ENCODE measurements at regions not wholly inside any gene's neighbourhood (a gene's known extent, or its start where the extent isn't known, plus 50 kb on each side); places are given as distances from the start of the nearest gene placed in this dataset.

DNA sequence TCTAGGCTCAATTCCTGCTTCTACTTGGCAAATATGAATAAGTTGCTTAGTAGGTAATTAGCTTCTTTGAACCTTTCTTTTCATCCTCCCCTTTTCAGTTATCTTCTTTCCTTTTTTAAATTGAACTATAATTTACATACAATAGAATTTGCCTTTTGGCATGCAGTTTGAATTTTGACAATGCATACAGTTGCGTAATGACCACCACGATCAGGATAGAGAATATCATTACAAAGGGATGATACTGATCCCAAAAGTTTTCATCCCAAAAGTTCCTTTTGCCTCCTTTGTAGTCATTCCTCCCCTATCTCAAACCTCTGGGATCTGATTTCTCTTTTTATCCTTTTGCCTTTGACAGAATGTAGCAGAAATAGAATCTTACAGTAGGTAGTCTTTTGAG lies 164.4 kb downstream of the NOC3L start:
- H3K4me3 Mint-ChIP-seq = no peak overlapping the region

GRCh38 chr10:94199565-94199964 lies 163.2 kb downstream of the NOC3L start:
- H3K9me3 Mint-ChIP-seq = peaks cover 0 to 4% (median 2%) of the 10 kb centered on the region in 7 donors
- no peaks in the 10 kb centered on the region for H3K79me2 ChIP-seq (ENCODE audit: insufficient read depth, low read length)
- no peak for TF ChIP-seq CTCF (IDR thresholded peaks at IDR 0.05)
- H3K27me3 Mint-ChIP-seq (ENCODE audit: low read depth in 3 of 3) = peaks cover 0 to 3% (median 2%) of the 10 kb centered on the region in 3 donors
- no peaks in the 10 kb centered on the region for H3K4me1 Mint-ChIP-seq
- DNase-seq = no peak
- H2AFZ ChIP-seq (ENCODE audit: insufficient read depth, low read depth, low read length, poor library complexity, severe bottlenecking) = no peak overlapping the region
- H3K4me3 ChIP-seq (replicated peaks in 1 of 3; ENCODE audit: low read depth in 2 of 3, low read length in 3 of 3) = no peak overlapping the region
- no peak overlapping the region for H3K4me2 ChIP-seq (replicated peaks; ENCODE audit: extremely low read depth, low read length, poor library complexity, severe bottlenecking)
- H3K27ac ChIP-seq (ENCODE audit: low read depth in 1 of 2, low read length in 2 of 2) = no peak overlapping the region
- no peaks in the 10 kb centered on the region for H3K4me1 ChIP-seq (ENCODE audit: control insufficient read depth in 1 of 2, insufficient read depth in 2 of 2, low read length in 2 of 2)
- H3K4me3 Mint-ChIP-seq = no peak overlapping the region
- H4K20me1 ChIP-seq (ENCODE audit: insufficient read depth, low read length) = no peaks in the 10 kb centered on the region
- peak overlapping the region in 1 of 7 donors; percentile 35 for H3K27ac Mint-ChIP-seq
- intact Hi-C loops (cut with micrococcal nuclease) = no loop called here
- H3K9me3 ChIP-seq (replicated peaks in 1 of 2; ENCODE audit: control insufficient read depth in 1 of 2, insufficient read depth in 1 of 2, low read length in 2 of 2) = no peaks in the 10 kb centered on the region
- peaks cover 0 to 2% of the 10 kb centered on the region in 2 donors for H3K27me3 ChIP-seq (ENCODE audit: control insufficient read depth in 2 of 2, insufficient read depth in 2 of 2, low read length in 2 of 2)
- H3K9ac ChIP-seq (ENCODE audit: insufficient read depth, low read length, poor library complexity, severe bottlenecking) = no peak overlapping the region
- WGBS (ENCODE audit: insufficient coverage) = 63% methylated on average over 3 of the region's 5 CpGs
- no peaks in the 10 kb centered on the region for H3K36me3 Mint-ChIP-seq
- no peaks in the 10 kb centered on the region for H3K36me3 ChIP-seq (replicated peaks in 1 of 2; ENCODE audit: control insufficient read depth in 1 of 2, insufficient read depth in 2 of 2, low read length in 2 of 2)

More for the DNA sequence above, 164.4 kb downstream of the NOC3L start:
- H3K9me3 Mint-ChIP-seq = peaks cover 0 to 3% (median 0%) of the 10 kb centered on the region in 7 donors
- Histone ChIP-seq H3K4me2 (replicated peaks; ENCODE audit: extremely low read depth, low read length, poor library complexity, severe bottlenecking) (no peak overlapping the region), H3K27me3 (ENCODE audit: control insufficient read depth in 2 of 2, insufficient read depth in 2 of 2, low read length in 2 of 2) (peaks cover 0 to 2% of the 10 kb centered on the region in 2 donors), H3K79me2 (ENCODE audit: insufficient read depth, low read length) (no peaks in the 10 kb centered on the region), H3K27ac (ENCODE audit: low read depth in 1 of 2, low read length in 2 of 2) (no peak overlapping the region), H4K20me1 (ENCODE audit: insufficient read depth, low read length) (no peaks in the 10 kb centered on the region), H3K9ac (ENCODE audit: insufficient read depth, low read length, poor library complexity, severe bottlenecking) (no peak overlapping the region), H3K4me1 (ENCODE audit: control insufficient read depth in 1 of 2, insufficient read depth in 2 of 2, low read length in 2 of 2) (no peaks in the 10 kb centered on the region), H2AFZ (ENCODE audit: insufficient read depth, low read depth, low read length, poor library complexity, severe bottlenecking) (no peak overlapping the region), H3K9me3 (replicated peaks in 1 of 2; ENCODE audit: control insufficient read depth in 1 of 2, insufficient read depth in 1 of 2, low read length in 2 of 2) (no peaks in the 10 kb centered on the region), H3K4me3 (replicated peaks in 1 of 3; ENCODE audit: low read depth in 2 of 3, low read length in 3 of 3) (no peak overlapping the region), H3K36me3 (replicated peaks in 1 of 2; ENCODE audit: control insufficient read depth in 1 of 2, insufficient read depth in 2 of 2, low read length in 2 of 2) (no peaks in the 10 kb centered on the region)
- no peak for TF ChIP-seq CTCF (IDR thresholded peaks at IDR 0.05)
- no peaks in the 10 kb centered on the region for H3K36me3 Mint-ChIP-seq
- intact Hi-C loops (cut with micrococcal nuclease) = no loop called here
- no peak overlapping the region for H3K27ac Mint-ChIP-seq
- H3K27me3 Mint-ChIP-seq (ENCODE audit: low read depth in 3 of 3) = peaks cover 0 to 3% (median 2%) of the 10 kb centered on the region in 3 donors
- no peaks in the 10 kb centered on the region for H3K4me1 Mint-ChIP-seq
- no CpG with 5 or more reads among the region's 2 CpGs for WGBS (ENCODE audit: insufficient coverage)
- no peak for DNase-seq

Measured in CD14-positive monocyte (primary cell).